GM19035 (cell line): ENCODE measurements at regions not wholly inside any gene's neighbourhood (a gene's known extent, or its start where the extent isn't known, plus 50 kb on each side); places are given as distances from the start of the nearest gene placed in this dataset.

Experiments used
- ATAC-seq: cut with Tn5 transposase; IDR thresholded peaks from one replicate; pipeline ENCODE4 v1.9.1; 2021; ENCODE audit not compliant: unreplicated experiment

DNA sequence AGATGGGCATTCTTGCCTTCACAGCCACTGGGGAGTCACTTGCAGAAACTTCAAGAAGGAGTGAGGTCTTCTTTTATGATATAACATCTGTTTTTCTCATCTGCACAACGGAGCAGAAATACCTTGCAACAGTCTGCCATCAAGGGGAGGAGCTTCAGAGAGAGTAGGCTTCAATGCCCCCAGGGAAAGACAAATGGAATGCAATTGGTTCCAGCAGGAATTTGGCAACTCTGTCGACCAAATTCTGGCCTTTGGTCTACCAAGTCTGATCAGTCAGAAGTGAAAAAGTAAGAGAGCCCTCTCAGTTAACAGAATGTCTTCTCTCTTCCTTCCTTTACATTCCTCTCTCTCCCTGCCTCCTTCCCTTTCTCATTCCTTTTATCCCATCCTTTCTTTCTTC, 229.3 kb downstream of the IDS start:
- no peak for ATAC-seq

DNA sequence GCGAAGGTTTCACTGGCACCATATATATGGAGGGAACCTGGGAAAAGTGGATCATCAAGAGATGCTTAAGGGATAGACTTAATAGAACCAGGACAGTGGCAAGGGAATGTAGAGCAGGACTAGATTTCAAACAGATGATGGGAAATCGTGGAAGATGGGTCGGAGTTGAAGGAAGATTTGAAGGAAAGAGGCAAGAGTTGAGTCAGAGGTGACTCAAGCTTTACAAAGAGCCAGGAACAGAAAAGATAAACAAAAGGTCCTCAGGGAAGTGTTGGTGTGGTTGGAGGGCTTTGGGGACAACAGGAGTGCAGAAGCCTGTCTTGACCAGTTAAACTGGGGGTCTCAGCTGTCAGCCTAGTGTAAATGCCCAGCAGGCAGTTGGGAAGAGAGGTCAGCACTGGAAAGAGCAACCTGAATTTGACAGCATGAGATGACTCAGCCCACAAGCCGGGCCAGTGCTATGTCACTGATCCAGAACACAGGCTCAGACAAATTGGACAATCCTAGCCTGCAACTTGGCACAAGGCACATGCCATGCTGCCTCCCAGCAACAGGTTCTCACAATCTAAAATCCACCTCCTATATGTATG, 230.5 kb downstream of the IDS start:
- no peak for ATAC-seq

DNA sequence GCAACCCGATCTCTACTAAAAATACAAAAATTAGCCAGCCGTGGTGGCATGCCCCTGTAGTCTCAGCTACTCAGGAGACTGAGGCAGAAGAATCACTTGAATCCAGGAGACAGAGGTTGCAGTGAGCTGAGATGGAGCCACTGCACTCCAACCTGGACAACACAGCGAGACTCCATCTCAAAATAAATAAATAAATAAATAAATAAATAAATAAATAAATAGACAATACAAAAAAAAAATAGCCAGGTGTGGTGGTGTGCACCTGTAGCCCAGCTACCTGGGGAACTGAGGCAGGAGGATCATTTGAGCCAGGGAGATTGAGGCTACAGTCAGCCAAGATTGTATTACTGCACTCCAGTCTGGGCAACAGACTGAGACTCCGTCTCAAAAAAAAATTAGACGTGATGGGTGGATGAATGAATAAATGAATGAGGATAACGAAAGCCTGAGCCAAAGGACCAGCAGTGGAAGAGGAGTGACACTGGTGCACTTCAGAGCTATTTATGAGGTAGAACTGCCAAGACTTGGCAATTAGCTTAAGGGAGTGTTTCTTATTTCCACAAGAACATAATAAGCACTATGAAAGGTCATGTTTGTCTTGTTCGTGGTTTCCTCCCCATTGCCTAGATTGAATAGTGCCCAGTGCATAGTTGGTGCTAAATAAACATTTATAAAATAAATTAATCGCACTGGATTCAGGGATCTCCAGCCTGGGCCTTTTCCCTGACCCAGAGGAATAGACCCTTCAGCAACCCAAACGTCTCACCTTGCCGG, 232.2 kb downstream of the IDS start:
- ATAC-seq, result no peak

DNA sequence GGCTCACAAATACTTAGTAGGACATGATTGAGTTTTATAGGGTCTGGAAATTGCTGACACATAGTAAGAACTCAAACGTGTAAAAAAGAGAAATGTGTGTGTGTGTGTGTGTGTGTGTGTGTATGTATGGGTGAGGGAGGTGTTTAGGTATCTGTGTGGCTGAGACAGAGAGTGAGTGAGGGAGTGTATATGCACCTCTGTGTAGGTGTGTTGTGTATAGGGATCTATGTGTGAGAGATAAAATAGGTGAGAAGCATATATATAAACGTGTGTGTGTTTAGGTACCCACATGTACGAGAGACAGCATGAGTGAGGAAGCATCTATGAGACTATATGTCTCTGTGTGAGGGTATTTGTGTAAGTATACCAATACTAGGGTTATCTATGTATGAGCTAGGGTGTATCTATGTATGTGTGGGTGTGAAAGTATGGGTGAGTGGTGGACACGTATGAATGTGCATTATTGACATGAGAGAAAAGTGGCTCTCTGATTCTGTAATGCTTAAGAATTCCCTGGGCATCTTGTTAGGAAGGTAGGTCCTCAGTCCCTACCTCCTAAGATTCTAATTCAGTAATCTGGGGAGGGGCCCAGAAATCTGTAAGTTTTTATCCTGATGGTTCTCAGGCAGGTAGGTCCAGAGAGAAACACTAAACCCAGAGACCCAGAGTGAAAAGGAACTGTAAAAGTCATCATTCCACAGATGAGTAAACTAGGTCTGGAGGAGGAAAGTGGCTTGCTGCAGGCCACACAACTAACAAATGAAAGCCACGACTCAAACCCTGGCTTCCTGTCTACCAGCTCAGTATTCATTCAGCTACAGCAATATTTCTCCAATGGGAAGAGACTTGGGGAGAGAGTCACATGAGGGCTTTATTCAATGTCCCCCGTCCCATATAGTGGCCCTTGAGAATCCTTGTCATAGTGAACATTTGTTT, 237.0 kb downstream of the IDS start:
- no peak for ATAC-seq

DNA sequence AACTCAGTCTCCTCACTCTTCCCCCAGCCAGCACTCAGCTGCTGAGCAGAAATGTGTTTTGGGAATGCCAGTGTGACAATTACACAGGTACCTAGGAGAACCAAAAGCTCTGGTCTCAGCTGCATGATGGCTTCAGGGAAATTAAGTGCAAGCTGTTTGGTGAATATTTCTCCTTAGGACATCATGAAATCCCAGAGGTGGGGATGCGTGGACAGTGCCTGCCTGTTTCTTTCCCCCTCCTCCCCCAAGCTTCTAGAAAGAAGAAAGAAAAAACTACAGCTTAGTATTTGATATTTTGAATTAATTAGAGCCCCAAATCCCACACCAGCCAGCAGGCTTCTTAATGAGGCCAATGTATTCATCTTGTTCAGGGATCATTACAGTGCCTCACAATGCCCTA, 243.0 kb downstream of the IDS start:
- no peak for ATAC-seq

DNA sequence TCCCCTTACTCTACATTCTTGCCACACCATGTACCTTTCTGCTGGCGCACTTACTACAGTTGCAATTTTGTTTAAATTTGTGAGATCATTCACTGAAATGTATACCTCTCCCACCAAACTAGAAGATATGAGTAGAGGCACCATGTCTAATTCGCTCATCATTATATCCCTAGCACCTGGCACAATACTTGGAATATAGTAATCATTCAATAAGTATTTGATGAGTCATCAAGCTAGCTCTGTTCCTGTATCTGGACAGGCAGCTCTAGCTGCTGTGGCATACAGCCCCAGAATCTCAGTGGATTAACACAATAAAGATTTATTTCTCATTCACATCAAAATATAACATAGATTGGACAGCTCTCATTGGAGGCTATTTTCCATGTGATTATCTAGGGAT, 245.9 kb downstream of the IDS start:
- no peak for ATAC-seq

DNA sequence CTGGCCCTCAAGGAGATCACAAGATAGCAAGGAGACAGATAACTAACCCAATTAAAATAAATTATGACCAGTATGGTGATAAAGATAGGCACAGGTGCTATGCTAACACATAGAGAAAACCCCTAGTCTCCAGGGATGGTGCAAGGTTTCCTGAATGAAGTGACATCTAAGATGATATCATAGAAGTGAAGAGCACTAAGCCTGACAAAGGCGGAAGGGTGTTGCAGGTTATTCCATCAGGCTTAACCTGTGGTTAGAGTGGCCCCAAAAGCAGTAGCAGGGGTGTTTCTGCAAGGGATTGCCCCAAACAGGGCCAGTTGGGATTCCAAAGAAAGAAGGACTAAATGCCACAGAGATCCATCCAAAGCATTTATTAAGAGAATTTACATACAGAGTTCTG, 249.2 kb downstream of the IDS start:
- ATAC-seq, result no peak

DNA sequence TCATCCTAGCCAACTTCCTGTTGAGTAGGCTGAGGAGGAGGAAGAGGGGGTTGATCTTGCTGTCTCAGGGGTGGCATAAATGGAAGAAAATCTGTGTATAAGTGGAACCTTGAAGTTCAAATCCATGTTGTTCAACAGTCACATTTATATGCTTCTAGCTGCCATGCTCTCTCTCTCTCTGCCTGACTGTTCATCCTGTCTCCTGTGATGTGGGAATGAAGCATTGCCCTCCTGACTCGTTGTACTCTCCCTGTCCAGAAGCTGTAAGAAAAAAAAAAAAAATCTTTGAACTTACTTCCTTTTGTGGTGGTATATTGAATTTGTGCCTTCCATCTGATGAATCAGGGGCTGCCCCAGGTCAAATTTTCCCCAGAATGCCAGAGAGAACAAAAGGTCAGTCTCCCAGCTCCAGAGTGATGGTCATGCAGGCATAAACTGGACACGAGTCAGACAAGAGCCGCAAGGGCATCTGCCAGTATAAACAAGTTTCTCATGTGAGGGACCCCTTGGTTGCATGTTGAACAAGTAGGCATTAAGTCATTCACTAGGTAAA, 257.0 kb downstream of the IDS start:
- ATAC-seq, result no peak

DNA sequence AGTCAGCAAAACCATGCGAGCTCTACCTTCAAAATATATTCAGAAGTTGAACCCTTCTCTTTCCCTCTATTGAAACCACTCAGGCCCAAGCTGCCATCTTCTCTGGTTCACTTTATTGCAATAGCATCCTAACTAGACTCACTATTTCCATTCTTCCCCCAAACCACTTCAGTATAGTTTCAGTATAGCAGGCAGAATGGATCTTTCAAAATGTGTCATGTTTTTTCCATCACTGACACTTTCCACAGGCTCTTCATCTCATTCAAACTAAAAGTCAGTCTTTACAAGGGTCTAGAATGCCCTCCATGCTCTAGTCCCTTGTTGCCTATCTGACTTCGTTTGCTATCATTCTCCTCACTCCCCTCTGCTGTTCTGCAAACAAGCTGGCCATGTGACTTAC, 274.4 kb downstream of the IDS start:
- no peak for ATAC-seq

DNA sequence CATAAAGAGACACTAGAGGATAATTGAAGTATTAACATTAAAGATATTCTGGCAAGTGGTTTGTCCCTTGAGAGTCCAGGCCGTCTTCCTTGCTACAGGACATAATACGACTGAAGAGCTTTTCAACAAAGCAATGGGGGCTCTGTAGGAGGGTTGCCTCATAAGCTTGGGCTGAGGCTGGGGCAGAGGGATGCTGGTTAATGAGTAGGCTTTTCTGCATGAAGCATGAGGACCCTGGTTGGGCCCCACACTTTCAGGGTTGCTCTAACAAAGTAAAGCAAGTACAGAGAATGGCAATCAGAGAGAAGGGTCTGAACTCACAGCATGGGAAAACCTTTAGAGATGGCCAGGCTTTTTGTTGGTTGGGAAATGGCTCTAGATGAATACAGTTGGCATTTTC, 281.3 kb downstream of the IDS start:
- ATAC-seq, result no peak

DNA sequence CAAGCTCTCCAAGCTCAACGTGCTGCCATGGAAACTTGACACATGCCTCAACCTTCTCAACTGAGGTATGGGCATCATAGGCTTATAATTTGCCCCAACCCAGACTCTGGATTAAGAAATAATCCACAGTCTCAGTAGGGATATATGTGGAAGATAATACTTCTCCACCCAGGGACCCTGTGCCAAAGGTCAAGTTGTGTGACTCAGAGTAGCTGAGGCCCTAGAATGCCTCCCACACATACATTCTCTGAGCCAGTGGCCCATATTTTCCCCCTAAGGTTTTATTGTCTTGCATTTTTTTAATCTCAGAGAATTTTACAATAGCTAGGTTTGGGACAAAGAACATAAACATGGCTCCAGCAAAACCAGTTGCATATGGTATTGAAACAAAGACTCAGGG, 283.1 kb downstream of the IDS start:
- no peak for ATAC-seq

DNA sequence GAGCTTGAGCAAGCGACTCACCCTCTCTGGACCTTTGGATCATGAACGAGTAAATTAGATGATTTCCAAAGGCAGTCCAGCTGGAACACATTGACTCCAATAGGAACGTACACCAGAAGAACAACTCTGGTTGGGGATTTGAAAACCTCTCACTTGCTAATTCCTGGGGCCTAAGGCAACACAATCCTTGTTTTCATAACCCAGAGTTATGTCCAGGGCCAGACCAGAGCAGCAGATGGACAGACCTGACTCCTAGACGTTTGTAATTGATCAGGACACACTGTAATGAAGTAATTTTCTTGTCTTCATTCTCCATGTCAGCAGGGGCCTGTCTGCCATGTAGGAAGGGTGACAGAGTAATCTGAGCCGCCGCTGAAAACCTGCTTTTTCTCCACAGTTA, 283.9 kb downstream of the IDS start:
- ATAC-seq, result no peak

DNA sequence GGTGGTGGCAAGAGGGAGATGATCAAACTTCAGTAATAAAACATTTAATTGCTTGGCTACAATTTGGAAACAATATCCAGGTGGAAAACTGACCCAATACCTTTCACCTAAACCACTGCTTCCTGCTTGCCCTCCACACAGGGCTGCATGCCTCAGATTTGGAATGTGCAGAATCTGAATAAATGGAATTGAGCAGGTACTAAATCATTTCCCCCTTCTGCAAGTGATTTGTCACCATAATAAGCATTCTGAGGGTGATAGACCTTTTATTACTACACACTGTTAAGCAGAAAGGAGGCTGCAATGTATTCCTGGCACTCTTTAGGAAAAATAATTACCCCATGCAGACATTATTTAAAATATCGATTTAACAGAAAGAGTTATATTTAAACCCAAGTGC, 291.8 kb downstream of the IDS start:
- ATAC-seq, result no peak

DNA sequence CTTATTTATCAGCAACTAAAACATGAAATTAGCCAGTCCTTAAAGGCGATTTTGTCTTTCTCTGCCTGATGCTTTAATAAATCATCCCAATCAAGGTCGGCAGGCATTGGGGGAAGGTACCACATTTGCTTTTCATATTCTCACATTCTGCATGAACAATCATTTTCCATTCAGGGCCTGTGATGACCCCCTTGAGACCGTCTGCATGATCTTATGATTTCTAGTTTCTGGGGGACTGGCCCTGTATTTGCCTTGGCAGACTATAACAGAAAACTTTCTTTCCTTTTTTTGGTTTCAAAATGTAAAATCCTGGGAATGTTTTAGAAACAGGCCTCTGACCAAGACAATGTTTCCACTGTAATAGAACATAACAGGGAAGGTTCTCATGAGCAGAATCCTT, 296.8 kb downstream of the IDS start:
- ATAC-seq, result no peak

DNA sequence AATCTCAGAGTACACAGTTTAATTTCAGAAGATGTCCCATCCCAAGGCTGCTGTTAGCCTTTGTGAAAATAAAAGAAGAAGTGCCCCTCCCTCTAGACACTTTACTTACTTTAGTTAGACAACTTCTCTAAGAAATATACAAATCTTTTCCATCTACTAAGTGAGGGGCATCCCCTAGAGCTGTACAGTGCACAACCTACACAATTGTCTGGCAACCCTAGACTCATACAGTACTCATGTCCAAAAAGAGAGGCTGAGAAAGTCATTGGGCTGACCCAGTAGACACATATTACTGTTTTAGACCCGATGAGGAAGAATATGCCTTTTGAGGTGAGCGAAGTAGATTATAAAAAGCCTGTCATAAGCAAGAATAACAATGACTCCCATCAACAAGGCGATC, 297.6 kb downstream of the IDS start:
- no peak for ATAC-seq

DNA sequence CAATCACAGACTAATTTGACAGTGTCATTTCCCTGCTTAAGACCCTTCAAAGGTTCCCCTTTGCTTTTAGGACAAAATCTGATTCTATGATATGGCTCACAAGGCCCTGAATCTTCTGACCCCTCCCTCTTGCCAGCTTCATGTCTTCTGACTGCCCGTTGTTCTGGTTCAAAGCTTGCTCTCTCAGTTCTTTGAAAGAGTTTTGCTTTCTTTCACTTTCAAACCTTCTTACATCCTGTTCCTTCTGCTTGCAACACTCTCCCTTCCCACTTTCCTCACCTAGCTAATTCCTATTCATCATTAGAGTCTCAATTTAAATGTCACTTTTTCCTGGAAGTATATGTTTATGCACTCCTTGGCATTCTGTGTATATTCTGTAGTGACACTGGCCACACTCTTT, 299.2 kb downstream of the IDS start:
- no peak for ATAC-seq

DNA sequence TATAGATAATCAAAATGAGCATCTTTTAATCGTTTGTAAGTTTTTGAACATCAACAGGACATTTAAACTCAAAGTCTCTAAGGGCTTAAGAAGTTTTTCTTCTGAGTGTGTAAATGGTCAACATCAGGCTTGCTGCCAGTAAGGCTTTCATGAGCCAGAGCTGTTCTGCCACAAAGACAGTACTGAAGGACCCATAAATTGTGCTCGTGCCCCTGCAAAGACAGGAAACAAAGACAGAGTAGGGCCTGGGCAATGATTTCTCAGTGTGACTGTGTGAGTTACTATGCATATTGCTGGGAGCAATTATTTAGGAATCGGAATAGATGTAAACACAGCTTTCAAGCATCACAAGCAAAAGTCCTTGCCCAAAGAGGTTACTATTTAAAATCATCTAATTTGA, 300.0 kb downstream of the IDS start:
- ATAC-seq, result no peak

DNA sequence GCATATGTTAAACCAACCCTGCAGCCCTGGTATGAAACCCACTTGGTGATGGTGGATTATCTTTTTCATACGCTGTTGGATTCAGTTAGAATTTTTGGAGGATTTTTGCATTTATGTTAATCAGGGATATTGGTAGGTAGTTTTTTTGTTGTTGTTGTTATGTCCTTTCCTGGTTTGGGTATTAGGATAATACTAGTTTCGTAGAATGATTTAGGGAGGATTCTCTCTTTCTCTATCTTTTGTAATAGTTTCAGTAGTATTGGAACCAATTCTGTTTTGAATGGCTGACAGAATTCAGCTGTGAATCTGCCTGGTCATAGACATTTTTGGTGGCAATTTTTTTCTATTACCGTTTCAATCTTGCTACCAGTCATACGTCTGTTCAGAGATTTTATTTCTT, 305.4 kb downstream of the IDS start:
- no peak for ATAC-seq

DNA sequence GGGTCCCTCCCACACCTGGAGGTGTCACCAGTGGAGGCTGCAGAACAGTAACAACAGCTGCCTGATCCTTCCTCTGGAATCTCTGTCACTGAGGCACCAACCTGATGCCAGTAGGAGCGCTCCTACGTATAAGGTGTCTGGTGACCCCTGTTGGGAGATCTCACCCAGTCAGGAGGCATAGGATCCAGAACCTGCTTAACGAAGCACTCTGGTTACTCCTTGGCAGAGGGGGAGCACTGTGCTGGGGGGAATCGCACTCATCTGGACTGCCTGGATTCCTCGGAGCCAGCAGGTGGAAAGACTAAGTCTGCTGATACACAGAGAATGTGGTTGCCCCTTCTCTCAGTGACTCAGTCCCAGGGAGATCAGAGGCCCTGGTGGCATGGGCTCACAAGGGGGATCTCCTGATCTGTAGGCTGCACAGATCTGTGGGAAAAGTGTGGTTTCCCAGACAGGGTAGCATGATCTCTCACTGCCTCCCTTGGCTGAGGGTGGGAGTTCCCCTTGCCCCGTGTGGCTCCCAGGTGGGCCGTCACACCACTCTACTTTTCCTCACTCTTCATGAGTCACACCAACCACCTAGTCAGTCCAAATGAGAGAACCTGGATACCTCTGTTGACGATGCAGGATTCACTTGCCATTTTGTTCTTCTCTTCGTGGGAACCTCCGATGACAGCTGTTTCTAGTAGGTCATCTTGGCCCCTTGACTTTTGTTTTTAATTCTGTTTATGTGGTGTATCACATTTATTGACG, 305.9 kb downstream of the IDS start:
- ATAC-seq, result peak; percentile 71

DNA sequence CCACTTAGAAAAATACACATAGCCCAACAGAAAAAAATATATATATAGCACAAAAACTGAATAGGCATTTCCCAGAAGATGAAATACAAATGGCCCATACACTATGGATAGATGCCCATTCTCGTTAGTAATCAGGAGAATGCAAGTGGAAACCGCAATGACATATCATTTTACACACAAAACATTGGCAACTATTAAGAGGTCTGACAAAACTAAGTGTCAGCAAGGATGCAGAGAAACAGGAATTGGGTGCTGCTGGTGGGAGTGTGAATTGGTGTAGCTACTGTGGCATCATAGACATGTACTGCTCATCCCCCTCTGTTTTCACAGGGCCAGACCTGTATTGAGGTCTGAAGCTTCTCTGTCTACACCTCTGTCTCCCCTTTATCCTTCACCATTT, 320.0 kb downstream of the IDS start:
- ATAC-seq, result no peak
